AG09319 (cell line): ENCODE measurements at regions not wholly inside any gene's neighbourhood (a gene's known extent, or its start where the extent isn't known, plus 50 kb on each side); places are given as distances from the start of the nearest gene placed in this dataset.

Source experiments
- DNase-seq: peaks from one replicate; pipeline ENCODE4 v3.0.0-alpha.2; 2010; ENCODE audit warnings: low read depth; ENCODE audit errors: extremely low read depth
- TF ChIP-seq, protein P1 (sequence below): IDR thresholded peaks from 2 replicates; pipeline ENCODE4 v1.5.1; 2011; ENCODE audit warnings: low read depth, mild to moderate bottlenecking, inconsistent platforms, low read length, moderate library complexity

DNA sequence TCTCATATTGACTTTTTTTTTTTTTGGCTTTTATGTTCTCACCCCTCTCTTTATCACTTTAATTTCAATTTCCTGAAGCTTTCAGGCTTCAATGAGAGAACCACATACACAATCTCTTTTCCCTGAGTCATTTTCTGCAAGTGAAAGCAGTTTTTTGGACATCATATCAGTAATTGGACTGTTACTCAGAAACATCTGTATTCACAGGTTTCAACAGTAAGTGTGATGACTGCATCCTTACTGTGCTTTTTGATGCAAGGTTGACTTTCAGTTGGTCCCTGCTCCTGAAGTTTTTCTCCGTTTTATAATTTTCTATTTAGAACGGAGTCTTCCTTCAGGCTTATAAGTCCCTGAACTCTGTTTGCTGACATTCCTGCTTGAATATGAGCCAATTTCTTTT, 70.5 kb upstream of the CCBE1 start:
- TF ChIP-seq, protein P1, sequence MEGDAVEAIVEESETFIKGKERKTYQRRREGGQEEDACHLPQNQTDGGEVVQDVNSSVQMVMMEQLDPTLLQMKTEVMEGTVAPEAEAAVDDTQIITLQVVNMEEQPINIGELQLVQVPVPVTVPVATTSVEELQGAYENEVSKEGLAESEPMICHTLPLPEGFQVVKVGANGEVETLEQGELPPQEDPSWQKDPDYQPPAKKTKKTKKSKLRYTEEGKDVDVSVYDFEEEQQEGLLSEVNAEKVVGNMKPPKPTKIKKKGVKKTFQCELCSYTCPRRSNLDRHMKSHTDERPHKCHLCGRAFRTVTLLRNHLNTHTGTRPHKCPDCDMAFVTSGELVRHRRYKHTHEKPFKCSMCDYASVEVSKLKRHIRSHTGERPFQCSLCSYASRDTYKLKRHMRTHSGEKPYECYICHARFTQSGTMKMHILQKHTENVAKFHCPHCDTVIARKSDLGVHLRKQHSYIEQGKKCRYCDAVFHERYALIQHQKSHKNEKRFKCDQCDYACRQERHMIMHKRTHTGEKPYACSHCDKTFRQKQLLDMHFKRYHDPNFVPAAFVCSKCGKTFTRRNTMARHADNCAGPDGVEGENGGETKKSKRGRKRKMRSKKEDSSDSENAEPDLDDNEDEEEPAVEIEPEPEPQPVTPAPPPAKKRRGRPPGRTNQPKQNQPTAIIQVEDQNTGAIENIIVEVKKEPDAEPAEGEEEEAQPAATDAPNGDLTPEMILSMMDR, result no peak
- DNase-seq, result no peak

DNA sequence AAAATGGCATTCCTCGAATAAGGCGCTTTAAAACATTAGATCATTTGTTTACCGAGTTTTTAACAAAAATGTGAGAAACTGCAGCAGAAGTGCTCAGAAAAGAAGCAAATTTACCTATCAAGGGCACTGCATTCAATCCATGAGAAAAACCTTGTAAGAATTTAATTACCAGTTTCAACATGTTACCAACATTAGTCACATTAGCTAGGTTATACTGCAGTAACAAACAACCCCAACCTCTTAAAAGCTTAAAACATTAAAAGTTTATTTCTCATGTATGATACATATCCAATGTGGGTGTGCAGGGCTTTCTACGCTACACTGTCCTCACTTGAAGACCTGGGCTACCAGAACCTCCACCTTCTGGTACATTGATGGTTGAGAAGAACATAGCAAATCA, 68.1 kb upstream of the CCBE1 start:
- TF ChIP-seq, protein P1, result no peak
- no peak for DNase-seq

- no peak for DNase-seq
- TF ChIP-seq, protein P1, result no peak
These were observed 67.1 kb upstream of the CCBE1 start for GRCh38 chr18:59764281-59764680.

- TF ChIP-seq, protein P1, result peak; percentile 17
- no peak for DNase-seq
These were observed 66.4 kb upstream of the CCBE1 start for GRCh38 chr18:59763541-59764136.

DNA sequence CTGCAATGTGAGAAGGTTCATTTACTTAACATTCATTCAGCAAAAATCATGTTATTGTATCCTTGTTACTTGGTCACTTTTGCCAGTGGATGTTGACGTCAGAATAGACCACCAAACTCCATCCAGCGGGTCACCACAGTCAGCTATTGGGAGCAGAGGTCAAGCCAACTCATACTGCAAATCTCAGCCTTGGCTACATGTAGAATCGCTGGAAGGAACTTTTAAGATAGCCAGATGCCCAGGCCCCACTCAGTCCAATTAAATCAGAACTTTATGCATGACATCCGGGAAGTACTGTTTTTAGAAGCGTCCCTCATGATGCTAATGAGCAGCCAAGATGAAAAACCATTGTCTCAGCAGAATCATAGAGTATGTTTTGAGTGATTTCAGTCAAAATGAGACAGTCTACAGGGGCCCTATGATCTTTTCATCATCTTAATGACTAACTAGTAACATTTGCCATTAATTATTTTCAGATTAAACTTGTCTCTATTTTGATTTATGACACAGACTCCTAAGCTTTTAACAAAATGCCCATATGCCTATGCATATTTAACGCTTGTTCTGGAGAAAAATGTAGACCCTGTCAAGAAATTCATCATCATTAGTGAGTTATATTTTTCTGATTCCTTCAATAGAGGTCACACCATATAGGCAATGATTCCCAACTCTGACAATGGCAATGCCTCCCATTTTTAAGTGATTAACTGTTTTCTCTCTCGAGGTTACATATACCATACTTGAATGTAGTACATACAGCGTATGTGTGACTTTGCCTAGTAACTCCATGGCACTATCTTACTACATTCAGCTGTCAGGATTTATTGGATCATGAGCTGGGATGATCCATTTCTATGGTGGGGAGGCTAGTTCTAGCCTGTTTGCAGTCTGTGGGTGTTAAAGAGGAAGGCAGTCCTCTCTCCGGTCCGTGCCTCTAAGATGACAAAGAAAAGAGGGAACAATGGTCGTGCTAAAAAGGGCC, 63.7 kb upstream of the CCBE1 start:
- no peak for DNase-seq
- TF ChIP-seq, protein P1, result no peak

GRCh38 chr18:59760212-59760611, 63.0 kb upstream of the CCBE1 start:
- DNase-seq, result no peak
- TF ChIP-seq, protein P1, result no peak

GRCh38 chr18:59758837-59759236, 61.6 kb upstream of the CCBE1 start:
- TF ChIP-seq, protein P1, result no peak
- DNase-seq, result no peak
